Lower lobe of right lung (tissue), 2 donors: ENCODE measurements at regions not wholly inside any gene's neighbourhood (a gene's known extent, or its start where the extent isn't known, plus 50 kb on each side); places are given as distances from the start of the nearest gene placed in this dataset.

Source experiments
- ATAC-seq, 2 donors: fragments of 200-7000 bp; cut with Tn5 transposase; one replicate each; pipeline ENCODE4 v1.9.1; 2020 to 2022; ENCODE audit warnings: mild to moderate bottlenecking in 2 of 2, moderate library complexity in 2 of 2
- DNase-seq: peaks from one replicate; pipeline ENCODE4 v3.0.0-alpha.2; 2020
- H3K27ac ChIP-seq: fragments of 200-600 bp; one replicate; pipeline ENCODE4 v1.8.0; 2022
- H3K27me3 ChIP-seq: fragments of 200-600 bp; one replicate; pipeline ENCODE4 v1.8.0; 2022; ENCODE audit warnings: low read depth
- H3K36me3 ChIP-seq: fragments of 200-600 bp; one replicate; pipeline ENCODE4 v1.8.0; 2022; ENCODE audit warnings: mild to moderate bottlenecking
- H3K4me1 ChIP-seq: fragments of 200-600 bp; one replicate; pipeline ENCODE4 v1.8.0; 2022
- H3K4me3 ChIP-seq: fragments of 200-600 bp; one replicate; pipeline ENCODE4 v1.8.0; 2022; ENCODE audit warnings: mild to moderate bottlenecking
- H3K9me3 ChIP-seq: fragments of 200-600 bp; one replicate; pipeline ENCODE4 v1.8.0; 2022
- CTCF ChIP-seq: fragments of 200-600 bp; IDR thresholded peaks from one replicate; pipeline ENCODE4 v1.8.0; 2022; ENCODE audit warnings: antibody characterized with exemption, mild to moderate bottlenecking
- intact Hi-C: fragments of 100-400 bp; cut with DNase I; formaldehyde crosslinking; loops from one replicate; pipeline ENCODE4 v1.11.0; 2022
- donor health status: DM: no; HTN: yes; CAD: no; lungs with severe emphysema.

DNA sequence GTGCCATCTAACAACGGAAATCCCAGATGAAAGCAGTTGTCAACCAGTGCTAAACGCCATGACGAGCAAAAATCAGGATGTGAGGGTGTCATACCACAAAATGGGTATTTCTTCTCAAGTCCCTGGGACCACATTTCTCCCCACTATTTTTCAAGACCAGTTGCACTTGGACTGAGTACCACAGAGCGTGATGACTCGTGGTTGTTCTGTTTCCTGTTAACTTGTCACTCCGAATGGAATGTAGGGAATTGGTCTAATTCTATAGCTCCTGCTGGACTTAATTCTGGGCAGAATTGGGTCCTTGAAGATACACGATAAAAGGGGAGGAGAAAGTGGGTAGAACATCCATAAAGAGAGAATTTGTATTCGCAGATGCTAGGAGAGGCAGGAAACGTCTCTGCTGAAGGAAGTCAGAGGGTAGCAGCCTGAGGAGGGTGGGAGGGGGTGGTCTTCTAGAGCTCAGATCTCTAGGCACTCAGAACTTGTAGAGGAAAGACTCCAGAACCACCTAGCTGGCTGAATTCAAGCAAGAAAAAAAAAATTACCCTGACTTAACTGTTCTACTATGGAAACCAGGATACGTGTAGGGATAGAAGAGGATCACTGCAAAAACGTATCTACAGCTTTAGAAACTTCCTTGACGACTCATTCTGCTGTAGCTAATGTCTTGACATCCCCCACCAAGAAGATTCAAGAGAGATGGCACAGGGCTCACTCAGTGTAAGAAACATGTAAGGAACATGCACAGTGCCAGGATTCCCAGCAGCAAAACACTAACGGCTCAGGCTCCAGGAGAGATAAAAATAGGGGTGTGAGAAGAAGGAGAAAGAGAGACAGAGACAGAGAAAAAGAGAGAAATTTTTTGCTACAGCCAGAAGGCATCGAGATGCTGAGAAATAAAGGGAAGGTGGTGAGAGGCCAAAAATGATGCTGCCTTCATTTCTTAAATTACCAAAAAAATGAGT is 494.7 kb downstream of the CD83 start:
- Histone ChIP-seq H3K27ac (no peak overlapping the region), H3K9me3 (no peaks in the 10 kb centered on the region), H3K4me3 (no peak overlapping the region), H3K27me3 (no peaks in the 10 kb centered on the region), H3K4me1 (no peaks in the 10 kb centered on the region), H3K36me3 (no peaks in the 10 kb centered on the region)
- no peak for DNase-seq
- intact Hi-C loops = no loop called here
- TF ChIP-seq CTCF = no peak
- ATAC-seq = no peak

- Histone ChIP-seq H3K27me3 (no peaks in the 10 kb centered on the region), H3K27ac (no peak overlapping the region), H3K4me3 (no peak overlapping the region), H3K9me3 (no peaks in the 10 kb centered on the region), H3K36me3 (no peaks in the 10 kb centered on the region), H3K4me1 (no peaks in the 10 kb centered on the region)
- DNase-seq (no peak), ATAC-seq (no peak)
- no peak for TF ChIP-seq CTCF
- intact Hi-C loops = no loop called here
Observed at GRCh38 chr6:14614631-14615030, 497.1 kb downstream of the CD83 start.

- Histone ChIP-seq H3K27me3 (no peaks in the 10 kb centered on the region), H3K9me3 (no peaks in the 10 kb centered on the region), H3K36me3 (no peaks in the 10 kb centered on the region), H3K27ac (no peak overlapping the region), H3K4me3 (no peak overlapping the region), H3K4me1 (peaks cover 7% of the 10 kb centered on the region)
- intact Hi-C loops = no loop called here
- no peak for TF ChIP-seq CTCF
- no peak for DNase-seq
- no peak for ATAC-seq
Observed at GRCh38 chr6:14616656-14617055, 499.1 kb downstream of the CD83 start.

- no peak for DNase-seq
- H3K27me3 ChIP-seq = no peaks in the 10 kb centered on the region
- no peak for TF ChIP-seq CTCF
- no peaks in the 10 kb centered on the region for H3K36me3 ChIP-seq
- peaks cover 17% of the 10 kb centered on the region for H3K4me1 ChIP-seq
- intact Hi-C loops = no loop called here
- no peaks in the 10 kb centered on the region for H3K9me3 ChIP-seq
- ATAC-seq = no peak
- no peak overlapping the region for H3K4me3 ChIP-seq
- H3K27ac ChIP-seq = no peak overlapping the region
Observed at GRCh38 chr6:14618759-14619418, 501.3 kb downstream of the CD83 start.

- DNase-seq = no peak
- Histone ChIP-seq H3K27me3 (no peaks in the 10 kb centered on the region), H3K36me3 (no peaks in the 10 kb centered on the region), H3K27ac (no peak overlapping the region), H3K4me3 (no peak overlapping the region), H3K4me1 (peaks cover 17% of the 10 kb centered on the region), H3K9me3 (no peaks in the 10 kb centered on the region)
- intact Hi-C loops = no loop called here
- TF ChIP-seq CTCF = no peak
- no peak for ATAC-seq
Observed at GRCh38 chr6:14619419-14619781, 501.8 kb downstream of the CD83 start.
